H1 (cell line): ENCODE measurements at regions not wholly inside any gene's neighbourhood (a gene's known extent, or its start where the extent isn't known, plus 50 kb on each side); places are given as distances from the start of the nearest gene placed in this dataset.

Experiments
- CEBPB ChIP-seq: IDR thresholded peaks from 2 replicates; pipeline ENCODE4 v1.6.1; 2012; ENCODE audit warnings: low read depth, low read length
- TF ChIP-seq, protein P1 (sequence below), 3 experiments: IDR thresholded peaks; 1 replicate in 2 of 3; 2 replicates in 1 of 3; pipeline versions ENCODE4 v1.5.1 to v1.6.1; 2011; ENCODE audit warnings: low read length in 3 of 3, mild to moderate bottlenecking in 3 of 3, inconsistent platforms in 2 of 3, low read depth in 1 of 3, moderate library complexity in 1 of 3; ENCODE audit not compliant: insufficient read depth in 1 of 3; ENCODE audit errors: control extremely low read depth in 1 of 3

DNA sequence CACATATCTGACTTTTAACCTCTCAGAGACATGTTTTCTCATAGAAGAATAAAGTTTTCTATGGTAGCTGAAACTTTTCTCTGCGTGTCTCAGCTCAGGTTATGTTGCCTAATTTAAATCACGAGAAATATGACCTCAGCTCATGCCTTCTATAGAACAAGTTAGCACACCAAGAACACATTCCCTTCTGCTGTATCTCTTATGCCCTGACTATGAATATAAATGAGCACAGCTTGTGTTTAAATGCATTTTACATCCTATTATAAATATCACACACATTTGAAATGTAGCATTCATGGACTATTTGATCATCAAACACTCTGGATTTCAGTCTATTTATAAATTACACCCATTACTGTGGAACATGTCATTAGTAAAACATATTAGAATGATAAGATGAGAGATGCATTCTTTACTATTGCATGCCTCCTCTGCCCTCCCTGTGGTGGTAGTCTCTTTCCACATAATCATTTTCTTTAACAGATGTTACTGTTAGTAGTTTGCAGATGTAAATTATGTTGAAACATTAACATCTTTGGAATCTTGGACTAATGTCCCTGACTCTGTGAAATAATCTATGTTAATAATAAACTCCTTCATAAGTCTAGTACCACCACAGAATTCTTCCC, 2044.9 kb upstream of the PCDH20 start:
- TF ChIP-seq, protein P1, sequence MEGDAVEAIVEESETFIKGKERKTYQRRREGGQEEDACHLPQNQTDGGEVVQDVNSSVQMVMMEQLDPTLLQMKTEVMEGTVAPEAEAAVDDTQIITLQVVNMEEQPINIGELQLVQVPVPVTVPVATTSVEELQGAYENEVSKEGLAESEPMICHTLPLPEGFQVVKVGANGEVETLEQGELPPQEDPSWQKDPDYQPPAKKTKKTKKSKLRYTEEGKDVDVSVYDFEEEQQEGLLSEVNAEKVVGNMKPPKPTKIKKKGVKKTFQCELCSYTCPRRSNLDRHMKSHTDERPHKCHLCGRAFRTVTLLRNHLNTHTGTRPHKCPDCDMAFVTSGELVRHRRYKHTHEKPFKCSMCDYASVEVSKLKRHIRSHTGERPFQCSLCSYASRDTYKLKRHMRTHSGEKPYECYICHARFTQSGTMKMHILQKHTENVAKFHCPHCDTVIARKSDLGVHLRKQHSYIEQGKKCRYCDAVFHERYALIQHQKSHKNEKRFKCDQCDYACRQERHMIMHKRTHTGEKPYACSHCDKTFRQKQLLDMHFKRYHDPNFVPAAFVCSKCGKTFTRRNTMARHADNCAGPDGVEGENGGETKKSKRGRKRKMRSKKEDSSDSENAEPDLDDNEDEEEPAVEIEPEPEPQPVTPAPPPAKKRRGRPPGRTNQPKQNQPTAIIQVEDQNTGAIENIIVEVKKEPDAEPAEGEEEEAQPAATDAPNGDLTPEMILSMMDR (IDR thresholded peaks at IDR 0.05; ENCODE audit: control extremely low read depth in 1 of 3, insufficient read depth in 1 of 3, low read depth in 1 of 3, low read length in 3 of 3): no peak
- no peak for TF ChIP-seq CEBPB
